GM19043 (cell line): ENCODE measurements at regions not wholly inside any gene's neighbourhood (a gene's known extent, or its start where the extent isn't known, plus 50 kb on each side); places are given as distances from the start of the nearest gene placed in this dataset.

Experiments
- ATAC-seq: cut with Tn5 transposase; IDR thresholded peaks from one replicate; pipeline ENCODE4 v1.9.1; 2021; ENCODE audit warnings: low read depth; ENCODE audit not compliant: unreplicated experiment

- ATAC-seq: no peak
Measured at GRCh38 chr13:77979721-77980385, 61.2 kb upstream of the EDNRB start.

GRCh38 chr13:77975358-77976042, 56.9 kb upstream of the EDNRB start:
- ATAC-seq: no peak

GRCh38 chr13:77969299-77969698, 50.7 kb upstream of the EDNRB start:
- ATAC-seq: no peak
